Loucy (cell line): ENCODE measurements at regions not wholly inside any gene's neighbourhood (a gene's known extent, or its start where the extent isn't known, plus 50 kb on each side); places are given as distances from the start of the nearest gene placed in this dataset.

ENCODE experiments used
- CTCF ChIP-seq: fragments of 200-600 bp; sonication (generic); conservative IDR thresholded peaks from 2 replicates; pipeline ENCODE4 v1.5.1; 2014; ENCODE audit warnings: mild to moderate bottlenecking, antibody characterized with exemption, low read length
- EZH2phosphoT487 ChIP-seq: fragments of 200-600 bp; IDR thresholded peaks from 2 replicates; pipeline ENCODE4 v1.6.1; 2018; ENCODE audit warnings: antibody characterized with exemption, mild to moderate bottlenecking, moderate library complexity, borderline replicate concordance

- TF ChIP-seq CTCF (no peak), EZH2phosphoT487 (no peak)
Measured at GRCh38 chr2:75338461-75338860, 139.1 kb upstream of the TACR1 start.
